ENCODE measurements at regions not wholly inside any gene's neighbourhood (a gene's known extent, or its start where the extent isn't known, plus 50 kb on each side); places are given as distances from the start of the nearest gene placed in this dataset.

- no peak for TF ChIP-seq POLR2A (IDR thresholded peaks at IDR 0.05; ENCODE audit: low read length)
- TF ChIP-seq GATA1 (IDR thresholded peaks at IDR 0.05; ENCODE audit: low read depth, low read length) = no peak
These were observed 73.5 kb upstream of the CAMK2D start for GRCh38 chr4:113835005-113835404.
